ENCODE measurements at regions not wholly inside any gene's neighbourhood (a gene's known extent, or its start where the extent isn't known, plus 50 kb on each side); places are given as distances from the start of the nearest gene placed in this dataset.

DNA sequence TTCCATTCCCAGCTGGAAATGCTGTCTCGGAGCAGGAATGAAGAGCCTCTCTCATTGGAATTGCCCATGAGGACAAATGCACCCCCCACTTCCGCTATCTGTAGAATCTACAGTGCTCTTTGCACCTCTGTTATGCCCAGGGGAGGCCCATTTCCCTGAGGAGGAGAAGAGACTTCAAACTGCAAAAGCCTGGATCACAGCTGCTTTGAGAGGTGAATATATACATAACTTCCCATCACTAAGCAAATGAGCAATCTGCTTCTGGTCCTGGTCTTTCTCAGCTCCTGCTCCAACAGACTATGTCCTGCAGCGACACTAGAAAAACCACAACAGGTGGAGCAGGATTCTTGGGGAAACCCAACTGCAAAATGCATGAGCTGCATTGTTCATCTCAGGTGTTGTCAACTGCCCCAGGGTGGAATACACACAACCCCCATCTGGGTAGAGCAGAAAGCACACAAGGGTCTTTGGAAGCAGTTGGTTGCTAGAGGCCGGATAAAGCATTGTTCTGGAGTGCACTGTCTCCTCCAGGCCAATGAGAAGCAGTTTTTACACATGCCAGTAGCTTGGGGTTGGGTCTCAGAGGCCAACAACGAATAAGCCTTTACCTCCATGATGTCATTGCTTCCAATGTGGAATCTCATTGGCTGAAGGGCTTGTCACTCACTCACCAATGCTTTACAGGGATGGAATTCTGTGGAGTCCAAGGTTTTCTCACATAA, 67.7 kb upstream of the RAB4A start (continued):
- TF ChIP-seq, protein P1, sequence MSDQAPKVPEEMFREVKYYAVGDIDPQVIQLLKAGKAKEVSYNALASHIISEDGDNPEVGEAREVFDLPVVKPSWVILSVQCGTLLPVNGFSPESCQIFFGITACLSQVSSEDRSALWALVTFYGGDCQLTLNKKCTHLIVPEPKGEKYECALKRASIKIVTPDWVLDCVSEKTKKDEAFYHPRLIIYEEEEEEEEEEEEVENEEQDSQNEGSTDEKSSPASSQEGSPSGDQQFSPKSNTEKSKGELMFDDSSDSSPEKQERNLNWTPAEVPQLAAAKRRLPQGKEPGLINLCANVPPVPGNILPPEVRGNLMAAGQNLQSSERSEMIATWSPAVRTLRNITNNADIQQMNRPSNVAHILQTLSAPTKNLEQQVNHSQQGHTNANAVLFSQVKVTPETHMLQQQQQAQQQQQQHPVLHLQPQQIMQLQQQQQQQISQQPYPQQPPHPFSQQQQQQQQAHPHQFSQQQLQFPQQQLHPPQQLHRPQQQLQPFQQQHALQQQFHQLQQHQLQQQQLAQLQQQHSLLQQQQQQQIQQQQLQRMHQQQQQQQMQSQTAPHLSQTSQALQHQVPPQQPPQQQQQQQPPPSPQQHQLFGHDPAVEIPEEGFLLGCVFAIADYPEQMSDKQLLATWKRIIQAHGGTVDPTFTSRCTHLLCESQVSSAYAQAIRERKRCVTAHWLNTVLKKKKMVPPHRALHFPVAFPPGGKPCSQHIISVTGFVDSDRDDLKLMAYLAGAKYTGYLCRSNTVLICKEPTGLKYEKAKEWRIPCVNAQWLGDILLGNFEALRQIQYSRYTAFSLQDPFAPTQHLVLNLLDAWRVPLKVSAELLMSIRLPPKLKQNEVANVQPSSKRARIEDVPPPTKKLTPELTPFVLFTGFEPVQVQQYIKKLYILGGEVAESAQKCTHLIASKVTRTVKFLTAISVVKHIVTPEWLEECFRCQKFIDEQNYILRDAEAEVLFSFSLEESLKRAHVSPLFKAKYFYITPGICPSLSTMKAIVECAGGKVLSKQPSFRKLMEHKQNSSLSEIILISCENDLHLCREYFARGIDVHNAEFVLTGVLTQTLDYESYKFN (CRISPR knock-in tag; conservative IDR thresholded peaks at IDR 0.05) = peak; percentile 93
- no peak for TF ChIP-seq ATRX (CRISPR knock-in tag; IDR thresholded peaks at IDR 0.05; ENCODE audit: borderline replicate concordance)
- TF ChIP-seq, protein P2, sequence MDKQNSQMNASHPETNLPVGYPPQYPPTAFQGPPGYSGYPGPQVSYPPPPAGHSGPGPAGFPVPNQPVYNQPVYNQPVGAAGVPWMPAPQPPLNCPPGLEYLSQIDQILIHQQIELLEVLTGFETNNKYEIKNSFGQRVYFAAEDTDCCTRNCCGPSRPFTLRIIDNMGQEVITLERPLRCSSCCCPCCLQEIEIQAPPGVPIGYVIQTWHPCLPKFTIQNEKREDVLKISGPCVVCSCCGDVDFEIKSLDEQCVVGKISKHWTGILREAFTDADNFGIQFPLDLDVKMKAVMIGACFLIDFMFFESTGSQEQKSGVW (CRISPR knock-in tag; IDR thresholded peaks at IDR 0.05; ENCODE audit: borderline replicate concordance) = no peak
- TF ChIP-seq ZNF761 (CRISPR knock-in tag; conservative IDR thresholded peaks at IDR 0.05) = 0 out of 2 replicates have a peak, but pooled peaks have one; percentile 54
- TF ChIP-seq RFXAP (CRISPR knock-in tag; IDR thresholded peaks at IDR 0.05; ENCODE audit: borderline replicate concordance) = 0 out of 2 replicates have a peak, but pooled peaks have one; percentile 34
- TF ChIP-seq, protein P3, sequence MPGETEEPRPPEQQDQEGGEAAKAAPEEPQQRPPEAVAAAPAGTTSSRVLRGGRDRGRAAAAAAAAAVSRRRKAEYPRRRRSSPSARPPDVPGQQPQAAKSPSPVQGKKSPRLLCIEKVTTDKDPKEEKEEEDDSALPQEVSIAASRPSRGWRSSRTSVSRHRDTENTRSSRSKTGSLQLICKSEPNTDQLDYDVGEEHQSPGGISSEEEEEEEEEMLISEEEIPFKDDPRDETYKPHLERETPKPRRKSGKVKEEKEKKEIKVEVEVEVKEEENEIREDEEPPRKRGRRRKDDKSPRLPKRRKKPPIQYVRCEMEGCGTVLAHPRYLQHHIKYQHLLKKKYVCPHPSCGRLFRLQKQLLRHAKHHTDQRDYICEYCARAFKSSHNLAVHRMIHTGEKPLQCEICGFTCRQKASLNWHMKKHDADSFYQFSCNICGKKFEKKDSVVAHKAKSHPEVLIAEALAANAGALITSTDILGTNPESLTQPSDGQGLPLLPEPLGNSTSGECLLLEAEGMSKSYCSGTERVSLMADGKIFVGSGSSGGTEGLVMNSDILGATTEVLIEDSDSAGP (CRISPR knock-in tag; IDR thresholded peaks at IDR 0.05; ENCODE audit: borderline replicate concordance) = no peak
- TF ChIP-seq, protein P4, sequence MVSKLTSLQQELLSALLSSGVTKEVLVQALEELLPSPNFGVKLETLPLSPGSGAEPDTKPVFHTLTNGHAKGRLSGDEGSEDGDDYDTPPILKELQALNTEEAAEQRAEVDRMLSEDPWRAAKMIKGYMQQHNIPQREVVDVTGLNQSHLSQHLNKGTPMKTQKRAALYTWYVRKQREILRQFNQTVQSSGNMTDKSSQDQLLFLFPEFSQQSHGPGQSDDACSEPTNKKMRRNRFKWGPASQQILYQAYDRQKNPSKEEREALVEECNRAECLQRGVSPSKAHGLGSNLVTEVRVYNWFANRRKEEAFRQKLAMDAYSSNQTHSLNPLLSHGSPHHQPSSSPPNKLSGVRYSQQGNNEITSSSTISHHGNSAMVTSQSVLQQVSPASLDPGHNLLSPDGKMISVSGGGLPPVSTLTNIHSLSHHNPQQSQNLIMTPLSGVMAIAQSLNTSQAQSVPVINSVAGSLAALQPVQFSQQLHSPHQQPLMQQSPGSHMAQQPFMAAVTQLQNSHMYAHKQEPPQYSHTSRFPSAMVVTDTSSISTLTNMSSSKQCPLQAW (CRISPR knock-in tag; IDR thresholded peaks at IDR 0.05) = peak; percentile 61; the same call in 1 of the 2 replicates
- TF ChIP-seq ZNF260 (CRISPR knock-in tag; IDR thresholded peaks at IDR 0.05; ENCODE audit: borderline replicate concordance, low read depth) = no peak
- TF ChIP-seq, protein P5, sequence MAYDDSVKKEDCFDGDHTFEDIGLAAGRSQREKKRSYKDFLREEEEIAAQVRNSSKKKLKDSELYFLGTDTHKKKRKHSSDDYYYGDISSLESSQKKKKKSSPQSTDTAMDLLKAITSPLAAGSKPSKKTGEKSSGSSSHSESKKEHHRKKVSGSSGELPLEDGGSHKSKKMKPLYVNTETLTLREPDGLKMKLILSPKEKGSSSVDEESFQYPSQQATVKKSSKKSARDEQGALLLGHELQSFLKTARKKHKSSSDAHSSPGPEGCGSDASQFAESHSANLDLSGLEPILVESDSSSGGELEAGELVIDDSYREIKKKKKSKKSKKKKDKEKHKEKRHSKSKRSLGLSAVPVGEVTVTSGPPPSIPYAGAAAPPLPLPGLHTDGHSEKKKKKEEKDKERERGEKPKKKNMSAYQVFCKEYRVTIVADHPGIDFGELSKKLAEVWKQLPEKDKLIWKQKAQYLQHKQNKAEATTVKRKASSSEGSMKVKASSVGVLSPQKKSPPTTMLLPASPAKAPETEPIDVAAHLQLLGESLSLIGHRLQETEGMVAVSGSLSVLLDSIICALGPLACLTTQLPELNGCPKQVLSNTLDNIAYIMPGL (CRISPR knock-in tag; IDR thresholded peaks at IDR 0.05; ENCODE audit: borderline replicate concordance in 1 of 2, low read depth in 1 of 2) = no peak; a peak in 1 of 4 replicates
- no peak for TF ChIP-seq U2AF1 (optimal IDR thresholded peaks at IDR 0.05; ENCODE audit: low read depth, low read length)
- TF ChIP-seq, protein P6, sequence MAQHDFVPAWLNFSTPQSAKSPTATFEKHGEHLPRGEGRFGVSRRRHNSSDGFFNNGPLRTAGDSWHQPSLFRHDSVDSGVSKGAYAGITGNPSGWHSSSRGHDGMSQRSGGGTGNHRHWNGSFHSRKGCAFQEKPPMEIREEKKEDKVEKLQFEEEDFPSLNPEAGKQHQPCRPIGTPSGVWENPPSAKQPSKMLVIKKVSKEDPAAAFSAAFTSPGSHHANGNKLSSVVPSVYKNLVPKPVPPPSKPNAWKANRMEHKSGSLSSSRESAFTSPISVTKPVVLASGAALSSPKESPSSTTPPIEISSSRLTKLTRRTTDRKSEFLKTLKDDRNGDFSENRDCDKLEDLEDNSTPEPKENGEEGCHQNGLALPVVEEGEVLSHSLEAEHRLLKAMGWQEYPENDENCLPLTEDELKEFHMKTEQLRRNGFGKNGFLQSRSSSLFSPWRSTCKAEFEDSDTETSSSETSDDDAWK (CRISPR knock-in tag; IDR thresholded peaks at IDR 0.05) = no peak
- TF ChIP-seq PCBP2 (optimal IDR thresholded peaks at IDR 0.05; ENCODE audit: low read depth, low read length, poor library complexity, severe bottlenecking) = no peak

All from HepG2 (cell line).